ENCODE measurements at regions not wholly inside any gene's neighbourhood (a gene's known extent, or its start where the extent isn't known, plus 50 kb on each side); places are given as distances from the start of the nearest gene placed in this dataset.

- Mint-ChIP-seq H3K27me3 (ENCODE audit: low read depth) (no peaks in the 10 kb centered on the region), H3K9me3 (no peaks in the 10 kb centered on the region), H3K36me3 (ENCODE audit: low read depth) (no peaks in the 10 kb centered on the region), H3K4me1 (ENCODE audit: low read depth) (no peaks in the 10 kb centered on the region), H3K4me3 (ENCODE audit: low read depth) (no peak overlapping the region), H3K27ac (no peak overlapping the region)
- intact Hi-C loops (cut with micrococcal nuclease): no loop called here
- no peak for DNase-seq (ENCODE audit: low spot score)
These were observed 75.9 kb downstream of the IRX2 start for GRCh38 chr5:2675548-2675947.

GRCh38 chr5:2674456-2674855 is 77.0 kb downstream of the IRX2 start:
- no peaks in the 10 kb centered on the region for H3K27me3 Mint-ChIP-seq (ENCODE audit: low read depth)
- H3K4me1 Mint-ChIP-seq (ENCODE audit: low read depth): no peaks in the 10 kb centered on the region
- no peak overlapping the region for H3K27ac Mint-ChIP-seq
- no peaks in the 10 kb centered on the region for H3K9me3 Mint-ChIP-seq
- intact Hi-C loops (cut with micrococcal nuclease): no loop called here
- H3K4me3 Mint-ChIP-seq (ENCODE audit: low read depth): no peak overlapping the region
- DNase-seq (ENCODE audit: low spot score): no peak
- no peaks in the 10 kb centered on the region for H3K36me3 Mint-ChIP-seq (ENCODE audit: low read depth)

- intact Hi-C loops (cut with micrococcal nuclease): no loop called here
- no peaks in the 10 kb centered on the region for H3K9me3 Mint-ChIP-seq
- no peak overlapping the region for H3K4me3 Mint-ChIP-seq (ENCODE audit: low read depth)
- no peaks in the 10 kb centered on the region for H3K4me1 Mint-ChIP-seq (ENCODE audit: low read depth)
- DNase-seq (ENCODE audit: low spot score): no peak
- H3K27ac Mint-ChIP-seq: no peak overlapping the region
- no peaks in the 10 kb centered on the region for H3K27me3 Mint-ChIP-seq (ENCODE audit: low read depth)
- no peaks in the 10 kb centered on the region for H3K36me3 Mint-ChIP-seq (ENCODE audit: low read depth)
These were observed 80.5 kb downstream of the IRX2 start for GRCh38 chr5:2670940-2671339.

DNA sequence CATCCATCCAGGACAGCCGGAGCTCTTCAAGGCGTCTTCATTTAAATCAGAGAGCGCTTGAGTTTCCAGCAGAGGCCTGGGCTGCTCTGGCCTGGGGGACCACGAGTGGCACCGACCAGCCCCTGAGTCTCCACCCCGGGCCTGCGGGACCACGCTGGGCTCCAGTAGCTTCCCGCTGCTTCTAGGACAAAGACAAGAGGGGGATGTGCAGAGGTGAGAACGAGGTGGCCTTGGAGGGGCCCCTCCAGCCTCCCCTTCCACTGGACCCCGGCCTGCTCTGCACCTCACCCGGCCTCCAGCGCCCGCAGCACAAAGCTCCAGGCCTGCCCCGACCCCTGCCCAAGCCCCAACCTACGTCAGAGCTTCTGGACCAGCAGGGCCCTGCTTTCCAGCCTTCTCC is 81.6 kb downstream of the IRX2 start:
- Mint-ChIP-seq H3K27ac (no peak overlapping the region), H3K4me1 (ENCODE audit: low read depth) (no peaks in the 10 kb centered on the region), H3K4me3 (ENCODE audit: low read depth) (no peak overlapping the region)

DNA sequence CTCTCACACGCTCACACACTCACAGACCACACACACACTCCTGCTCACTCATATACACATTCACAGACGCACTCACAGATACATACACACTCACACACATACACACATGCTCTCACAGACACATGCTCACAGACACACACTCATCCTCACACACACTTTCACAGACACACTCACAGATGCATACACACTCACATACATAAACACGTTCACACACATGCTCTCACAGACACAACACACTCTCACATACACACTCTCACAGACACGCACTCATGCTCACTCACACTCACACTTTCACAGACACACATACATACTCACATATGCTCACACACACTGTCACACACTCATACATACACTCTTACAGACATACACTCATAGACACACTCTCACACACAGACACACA is 82.2 kb downstream of the IRX2 start:
- H3K4me1 Mint-ChIP-seq (ENCODE audit: low read depth): no peaks in the 10 kb centered on the region
- DNase-seq (ENCODE audit: low spot score): no peak
- intact Hi-C loops (cut with micrococcal nuclease): no loop called here
- no peaks in the 10 kb centered on the region for H3K27me3 Mint-ChIP-seq (ENCODE audit: low read depth)
- H3K9me3 Mint-ChIP-seq: no peaks in the 10 kb centered on the region
- H3K4me3 Mint-ChIP-seq (ENCODE audit: low read depth): no peak overlapping the region
- no peak overlapping the region for H3K27ac Mint-ChIP-seq
- no peaks in the 10 kb centered on the region for H3K36me3 Mint-ChIP-seq (ENCODE audit: low read depth)

More for the DNA sequence above, 81.6 kb downstream of the IRX2 start:
- no peak for DNase-seq (ENCODE audit: low spot score)
- H3K36me3 Mint-ChIP-seq (ENCODE audit: low read depth): no peaks in the 10 kb centered on the region
- intact Hi-C loops (cut with micrococcal nuclease): no loop called here
- H3K27me3 Mint-ChIP-seq (ENCODE audit: low read depth): no peaks in the 10 kb centered on the region
- H3K9me3 Mint-ChIP-seq: no peaks in the 10 kb centered on the region

DNA sequence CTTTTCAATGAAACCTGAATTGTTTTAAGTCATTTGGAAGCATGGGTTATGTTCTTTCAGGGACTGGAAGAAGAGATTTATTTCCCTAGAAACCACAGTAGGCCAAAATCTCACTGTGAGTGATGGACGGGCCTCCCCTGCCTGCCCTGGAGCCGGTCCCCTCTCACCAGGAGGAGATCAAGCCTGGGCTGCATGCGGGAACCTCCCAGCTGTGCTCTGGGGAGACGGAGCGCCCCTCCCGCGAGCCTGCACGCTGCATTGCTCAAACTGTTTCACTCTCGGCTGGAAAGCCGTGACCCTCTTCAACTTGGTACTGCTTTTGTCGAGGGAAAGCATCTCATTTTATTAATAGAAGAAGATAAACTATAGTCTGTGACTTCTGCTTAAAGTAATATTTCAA is 85.4 kb downstream of the IRX2 start:
- no peaks in the 10 kb centered on the region for H3K9me3 Mint-ChIP-seq
- no peak overlapping the region for H3K4me3 Mint-ChIP-seq (ENCODE audit: low read depth)
- H3K4me1 Mint-ChIP-seq (ENCODE audit: low read depth): no peaks in the 10 kb centered on the region
- no peaks in the 10 kb centered on the region for H3K36me3 Mint-ChIP-seq (ENCODE audit: low read depth)
- H3K27ac Mint-ChIP-seq: no peak overlapping the region
- DNase-seq (ENCODE audit: low spot score): no peak
- intact Hi-C loops (cut with micrococcal nuclease): no loop called here
- H3K27me3 Mint-ChIP-seq (ENCODE audit: low read depth): no peaks in the 10 kb centered on the region

- H3K36me3 Mint-ChIP-seq (ENCODE audit: low read depth): no peaks in the 10 kb centered on the region
- DNase-seq (ENCODE audit: low spot score): no peak
- H3K4me1 Mint-ChIP-seq (ENCODE audit: low read depth): no peaks in the 10 kb centered on the region
- H3K9me3 Mint-ChIP-seq: no peaks in the 10 kb centered on the region
- H3K27ac Mint-ChIP-seq: no peak overlapping the region
- intact Hi-C loops (cut with micrococcal nuclease): no loop called here
- H3K27me3 Mint-ChIP-seq (ENCODE audit: low read depth): no peaks in the 10 kb centered on the region
- no peak overlapping the region for H3K4me3 Mint-ChIP-seq (ENCODE audit: low read depth)
These were observed 88.0 kb downstream of the IRX2 start for GRCh38 chr5:2663489-2663888.

- H3K4me3 Mint-ChIP-seq (ENCODE audit: low read depth): no peak overlapping the region
- no peaks in the 10 kb centered on the region for H3K9me3 Mint-ChIP-seq
- intact Hi-C loops (cut with micrococcal nuclease): no loop called here
- no peaks in the 10 kb centered on the region for H3K4me1 Mint-ChIP-seq (ENCODE audit: low read depth)
- no peak for DNase-seq (ENCODE audit: low spot score)
- no peak overlapping the region for H3K27ac Mint-ChIP-seq
- H3K36me3 Mint-ChIP-seq (ENCODE audit: low read depth): no peaks in the 10 kb centered on the region
- H3K27me3 Mint-ChIP-seq (ENCODE audit: low read depth): no peaks in the 10 kb centered on the region
These were observed 91.2 kb downstream of the IRX2 start for GRCh38 chr5:2660315-2660714.

DNA sequence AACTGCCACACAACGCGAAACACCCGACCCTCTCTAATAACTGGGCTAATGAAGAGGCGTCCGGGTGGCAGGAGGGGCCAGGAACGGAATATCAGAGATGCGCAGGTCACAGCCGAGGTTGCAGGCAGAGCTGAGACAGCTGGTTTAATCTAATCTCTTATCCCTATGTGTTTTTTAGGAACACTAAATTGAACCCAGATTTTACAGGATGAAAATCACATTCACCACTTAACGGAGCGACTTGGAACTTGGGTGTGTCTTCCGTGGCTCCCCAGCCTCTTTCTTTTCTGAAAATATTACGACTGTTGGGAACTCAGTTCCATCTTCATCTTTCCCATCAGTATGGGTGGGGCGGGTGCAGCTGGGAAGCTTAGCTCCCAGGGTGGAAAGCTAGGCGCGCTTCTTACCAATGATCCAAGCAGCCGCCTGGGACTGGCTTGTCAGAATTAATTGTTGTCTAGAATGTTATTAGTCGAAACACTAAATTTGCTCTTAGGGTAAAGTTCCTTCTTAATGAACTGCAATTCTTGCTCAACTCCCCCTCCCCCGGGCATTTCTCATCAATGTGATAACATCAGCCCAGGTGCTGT is 92.5 kb downstream of the IRX2 start:
- Mint-ChIP-seq H3K27me3 (ENCODE audit: low read depth) (no peaks in the 10 kb centered on the region), H3K9me3 (no peaks in the 10 kb centered on the region), H3K4me3 (ENCODE audit: low read depth) (no peak overlapping the region), H3K27ac (no peak overlapping the region), H3K4me1 (ENCODE audit: low read depth) (no peaks in the 10 kb centered on the region), H3K36me3 (ENCODE audit: low read depth) (no peaks in the 10 kb centered on the region)
- DNase-seq (ENCODE audit: low spot score): no peak
- intact Hi-C loops (cut with micrococcal nuclease): no loop called here

- no peaks in the 10 kb centered on the region for H3K4me1 Mint-ChIP-seq (ENCODE audit: low read depth)
- no peaks in the 10 kb centered on the region for H3K27me3 Mint-ChIP-seq (ENCODE audit: low read depth)
- H3K36me3 Mint-ChIP-seq (ENCODE audit: low read depth): no peaks in the 10 kb centered on the region
- H3K4me3 Mint-ChIP-seq (ENCODE audit: low read depth): no peak overlapping the region
- no peak overlapping the region for H3K27ac Mint-ChIP-seq
- DNase-seq (ENCODE audit: low spot score): no peak
- no peaks in the 10 kb centered on the region for H3K9me3 Mint-ChIP-seq
- intact Hi-C loops (cut with micrococcal nuclease): no loop called here
These were observed 93.0 kb downstream of the IRX2 start for GRCh38 chr5:2658447-2658846.

- no peak for DNase-seq (ENCODE audit: low spot score)
- Mint-ChIP-seq H3K27me3 (ENCODE audit: low read depth) (no peaks in the 10 kb centered on the region), H3K4me3 (ENCODE audit: low read depth) (no peak overlapping the region), H3K27ac (no peak overlapping the region), H3K36me3 (ENCODE audit: low read depth) (no peaks in the 10 kb centered on the region), H3K4me1 (ENCODE audit: low read depth) (no peaks in the 10 kb centered on the region), H3K9me3 (no peaks in the 10 kb centered on the region)
- intact Hi-C loops (cut with micrococcal nuclease): no loop called here
These were observed 94.3 kb downstream of the IRX2 start for GRCh38 chr5:2657151-2657550.

- no peaks in the 10 kb centered on the region for H3K4me1 Mint-ChIP-seq (ENCODE audit: low read depth)
- intact Hi-C loops (cut with micrococcal nuclease): no loop called here
- H3K27me3 Mint-ChIP-seq (ENCODE audit: low read depth): no peaks in the 10 kb centered on the region
- H3K4me3 Mint-ChIP-seq (ENCODE audit: low read depth): no peak overlapping the region
- no peaks in the 10 kb centered on the region for H3K9me3 Mint-ChIP-seq
- H3K27ac Mint-ChIP-seq: no peak overlapping the region
- no peaks in the 10 kb centered on the region for H3K36me3 Mint-ChIP-seq (ENCODE audit: low read depth)
- DNase-seq (ENCODE audit: low spot score): no peak
These were observed 95.3 kb downstream of the IRX2 start for GRCh38 chr5:2656206-2656605.

DNA sequence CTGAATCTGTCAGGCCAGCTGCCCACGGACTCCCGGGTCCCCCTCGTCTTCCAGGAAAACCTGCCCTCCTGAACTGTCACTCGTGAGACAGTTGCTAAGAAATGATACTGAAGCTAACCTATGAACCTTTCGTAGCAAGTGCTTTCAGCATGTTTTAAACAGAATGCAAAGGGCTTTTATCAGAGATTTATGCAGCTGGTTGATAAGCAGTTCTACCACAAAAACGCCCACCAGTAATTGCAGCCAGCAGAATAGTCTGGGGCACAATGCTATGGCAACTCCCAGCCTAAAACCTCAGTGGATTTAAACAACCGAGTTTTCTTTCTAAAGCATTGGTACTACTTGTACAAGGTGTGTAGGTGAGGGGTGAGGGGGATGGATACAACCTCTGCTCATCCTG is 97.5 kb downstream of the IRX2 start:
- no peaks in the 10 kb centered on the region for H3K27me3 Mint-ChIP-seq (ENCODE audit: low read depth)
- H3K4me3 Mint-ChIP-seq (ENCODE audit: low read depth): no peak overlapping the region
- peaks cover 4% of the 10 kb centered on the region for H3K9me3 Mint-ChIP-seq
- intact Hi-C loops (cut with micrococcal nuclease): no loop called here
- DNase-seq (ENCODE audit: low spot score): no peak
- H3K4me1 Mint-ChIP-seq (ENCODE audit: low read depth): no peaks in the 10 kb centered on the region
- no peak overlapping the region for H3K27ac Mint-ChIP-seq
- no peaks in the 10 kb centered on the region for H3K36me3 Mint-ChIP-seq (ENCODE audit: low read depth)

GRCh38 chr5:2651116-2651515 is 100.4 kb downstream of the IRX2 start:
- intact Hi-C loops (cut with micrococcal nuclease): no loop called here
- no peaks in the 10 kb centered on the region for H3K4me1 Mint-ChIP-seq (ENCODE audit: low read depth)

More at GRCh38 chr5:2651116-2651515, 100.4 kb downstream of the IRX2 start:
- H3K36me3 Mint-ChIP-seq (ENCODE audit: low read depth): no peaks in the 10 kb centered on the region
- H3K4me3 Mint-ChIP-seq (ENCODE audit: low read depth): no peak overlapping the region
- no peaks in the 10 kb centered on the region for H3K27me3 Mint-ChIP-seq (ENCODE audit: low read depth)
- no peak overlapping the region for H3K27ac Mint-ChIP-seq
- DNase-seq (ENCODE audit: low spot score): no peak
- H3K9me3 Mint-ChIP-seq: peaks cover 4% of the 10 kb centered on the region

Data from activated T-helper 2 cell treated with anti-CD3 and anti-CD28 coated beads, Interferon-gamma antibody, Interleukin-2, Interleukin-4, amounts not matched to agents 10 μg/mL and 5 μg/mL and 100 μg/mL, durations not matched to agents 14 hours and 24 hours and 36 hours (primary cell).